Fibroblast of villous mesenchyme (primary cell): ENCODE measurements at regions not wholly inside any gene's neighbourhood (a gene's known extent, or its start where the extent isn't known, plus 50 kb on each side); places are given as distances from the start of the nearest gene placed in this dataset. TPM values are rescaled to one million over a fixed set of nuclear protein-coding genes. Genes with fewer than 3 reads are reported as not detected.

Experiments
- DNase-seq: peaks from one replicate; pipeline ENCODE4 v3.0.0-alpha.2; 2010; ENCODE audit warnings: low read depth
- H3K4me3 ChIP-seq: 2 replicates; pipeline ENCODE4 v1.5.1; 2011; ENCODE audit warnings: low read depth, mild to moderate bottlenecking, low read length
- CTCF ChIP-seq: IDR thresholded peaks from 2 replicates; pipeline ENCODE4 v1.5.1; 2012; ENCODE audit warnings: low read depth, mild to moderate bottlenecking, low read length; ENCODE audit not compliant: insufficient read depth
- small RNA-seq: library from RNA; depleted of rRNA; stranded (forward); fragments of <200 nt; gene quantifications from one replicate; pipeline ENCODE3, GENCODE V24; 2012

DNA sequence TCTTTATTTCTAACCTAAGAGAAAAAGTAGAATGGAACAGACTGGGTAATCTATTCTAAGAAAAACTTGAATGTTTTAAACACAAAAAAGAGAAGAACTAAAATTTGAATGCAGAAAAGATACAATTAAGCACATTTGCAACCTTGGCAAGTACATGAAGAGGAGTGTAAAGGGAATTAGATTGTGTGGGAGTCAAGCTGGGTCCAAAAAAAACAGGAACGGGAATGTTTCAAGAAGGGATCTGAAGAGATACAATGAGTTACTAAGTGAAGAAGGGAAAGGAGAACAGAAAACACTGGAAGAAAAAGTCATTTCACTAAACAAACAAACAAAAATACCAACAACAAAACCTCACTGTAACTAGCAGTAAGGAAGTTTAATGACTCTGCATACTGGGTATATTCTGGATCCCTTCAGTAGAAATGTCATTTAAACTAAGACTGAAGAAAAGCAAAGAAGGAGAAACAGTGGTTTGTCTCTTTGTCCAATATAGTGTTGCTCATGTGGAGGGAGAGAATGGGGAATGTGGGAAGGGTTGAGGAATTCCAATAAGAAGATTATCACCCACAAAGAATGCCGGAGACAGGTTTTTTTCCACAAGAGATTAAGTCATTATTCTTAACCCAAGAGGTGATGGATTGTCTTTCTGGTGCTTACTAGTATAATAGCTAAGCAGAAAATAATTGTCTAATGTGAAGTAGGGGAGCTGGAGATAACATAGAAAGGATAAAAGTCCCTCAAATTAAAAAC lies 50.4 kb upstream of the PTPN13 start:
- TF ChIP-seq CTCF, result no peak

DNA sequence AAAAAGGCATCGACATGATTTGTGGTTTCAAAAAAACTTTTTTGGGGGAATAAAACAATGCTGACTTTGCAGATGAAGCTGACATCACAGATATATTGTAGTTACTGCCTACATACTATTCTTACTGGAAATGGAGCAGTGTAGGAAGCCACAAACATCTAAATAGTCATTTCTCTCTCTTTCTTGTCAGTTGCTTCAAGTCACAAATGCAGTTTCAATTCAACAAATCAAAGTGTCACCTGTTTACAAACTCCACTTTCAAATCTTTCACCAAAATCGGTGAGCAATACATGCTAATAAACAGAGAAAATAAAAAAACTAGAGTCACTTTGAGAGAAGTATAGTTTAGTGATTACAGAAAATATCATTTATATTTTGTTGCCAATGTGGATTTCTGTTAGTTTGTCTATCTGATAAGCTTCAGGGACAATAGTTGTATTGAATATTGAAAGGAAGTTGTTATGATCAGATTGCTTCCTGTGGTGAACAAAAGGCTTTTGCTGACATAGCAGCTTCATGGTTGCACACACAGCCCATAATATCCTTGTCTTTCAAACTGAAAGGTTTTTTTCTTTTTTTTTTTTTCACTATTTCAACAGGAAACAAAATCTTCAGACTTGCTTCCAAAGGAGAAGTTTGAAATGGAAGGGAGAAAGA lies 49.7 kb upstream of the PTPN13 start:
- TF ChIP-seq CTCF, result no peak
- H3K4me3 ChIP-seq, result no peak overlapping the region
- no peak for DNase-seq

More for the DNA sequence above, 50.4 kb upstream of the PTPN13 start:
- no peak overlapping the region for H3K4me3 ChIP-seq
- no peak for DNase-seq

Small RNA genes lying in the stretch of these regions (small RNA-seq; reads per million reads assigned to genes)
- gene MIR4452, result not detected
